Left kidney (tissue), 1 donor: ENCODE measurements at regions not wholly inside any gene's neighbourhood (a gene's known extent, or its start where the extent isn't known, plus 50 kb on each side); places are given as distances from the start of the nearest gene placed in this dataset.
A peak's percentile ranks its signal among the peaks of the same experiment; 100 is the strongest.
"Not testable (repeated sequence)": the region's sequence is repeated elsewhere in the genome, so short reads cannot be mapped to it uniquely, and the experiment has no call there.

Source experiments
- DNase-seq: peaks from one replicate; pipeline ENCODE4 v3.0.0-alpha.2; 2013

DNA sequence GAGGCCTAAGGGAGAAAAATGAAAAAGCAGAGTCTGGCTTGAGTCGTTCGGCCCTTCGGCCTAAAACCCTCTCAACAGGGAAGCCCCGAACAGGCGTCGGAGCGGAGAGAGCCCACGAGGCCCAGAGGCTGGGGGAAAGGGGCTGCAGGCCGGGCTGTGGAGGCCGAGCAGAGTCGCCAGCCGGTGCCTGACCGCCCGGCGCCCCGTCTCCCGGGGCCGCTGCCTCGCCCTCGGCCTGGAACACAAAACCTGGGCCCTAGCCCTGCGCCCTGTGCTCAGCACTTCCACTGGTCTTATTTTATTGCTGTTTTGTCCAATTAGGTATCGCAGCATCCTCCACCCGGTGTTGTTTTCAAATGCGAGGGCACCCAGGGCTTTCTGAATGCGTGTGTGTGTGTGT, 110.1 kb upstream of the FOXD4L5 start:
- DNase-seq: not testable (repeated sequence)

DNA sequence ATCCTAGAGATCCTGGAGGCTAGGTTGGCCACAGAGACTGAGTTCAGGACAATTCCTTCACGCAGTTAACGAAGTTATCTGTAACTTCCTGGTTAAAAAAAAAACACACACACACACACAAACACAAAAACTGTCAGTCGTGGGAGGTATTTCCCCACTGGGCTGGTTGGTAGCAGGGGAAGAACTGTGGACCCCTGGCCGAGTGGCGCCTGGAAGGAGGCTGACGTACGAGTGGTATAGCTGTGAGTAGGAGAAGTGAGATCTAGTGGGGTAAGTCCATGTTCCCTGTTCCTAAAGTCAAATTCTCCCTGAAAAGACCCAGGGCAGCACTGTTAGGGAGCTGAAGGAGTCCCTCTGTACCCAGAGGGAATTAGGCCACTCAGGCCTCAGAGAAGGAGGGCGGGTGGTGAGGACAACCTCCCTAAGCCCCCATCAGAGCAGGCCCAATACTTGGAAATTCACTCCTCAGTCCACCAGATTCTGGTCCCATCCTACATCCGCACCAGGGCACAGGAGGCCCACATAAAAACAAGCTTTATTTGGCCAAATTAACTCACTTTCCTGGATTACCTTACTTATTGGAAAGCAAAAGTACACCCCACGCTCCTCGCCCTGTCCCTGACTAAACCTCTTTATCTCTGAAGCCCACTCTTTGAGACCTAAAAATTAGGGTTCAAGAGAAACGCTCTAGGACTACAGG, 108.3 kb upstream of the FOXD4L5 start:
- DNase-seq: not testable (repeated sequence)

DNA sequence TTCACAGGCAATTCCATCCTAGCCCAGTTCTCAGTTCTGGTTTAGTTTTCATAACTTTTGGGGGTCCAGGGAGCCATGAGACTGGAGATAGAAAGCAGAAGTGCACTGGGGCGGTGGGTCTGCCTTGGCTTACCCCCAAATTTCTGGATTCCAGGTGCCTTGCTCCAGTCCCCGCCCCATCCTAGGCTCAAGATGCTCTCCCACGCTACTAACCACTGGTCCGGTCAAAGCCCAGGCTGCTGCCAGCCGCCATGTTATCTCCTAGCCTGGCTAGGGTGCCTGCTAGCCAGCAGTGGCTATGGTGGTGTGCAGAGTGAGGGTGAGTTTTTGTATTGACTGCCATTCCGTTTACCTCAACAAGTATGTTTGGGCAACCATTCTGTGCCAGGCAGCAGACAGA, 107.6 kb upstream of the FOXD4L5 start:
- not testable (repeated sequence) for DNase-seq

DNA sequence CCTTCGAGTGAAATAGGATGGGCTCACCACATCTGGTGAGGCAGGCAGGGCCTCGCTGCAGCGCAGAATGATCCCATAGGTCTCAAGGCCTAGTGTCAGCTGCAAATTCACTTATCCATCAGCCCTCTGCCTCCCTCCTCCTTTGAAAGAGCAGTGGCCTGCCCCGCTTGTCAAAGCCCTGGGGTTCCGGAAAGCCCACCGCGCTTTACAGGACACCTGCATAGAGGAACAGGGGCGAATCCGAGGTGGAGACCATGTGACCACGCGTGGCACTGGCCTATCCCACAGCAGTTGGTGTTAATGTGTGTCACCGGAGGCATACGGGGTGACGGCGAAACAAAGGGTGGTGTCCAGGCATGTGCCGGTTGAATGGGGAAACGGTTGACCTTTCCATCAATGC, 104.7 kb upstream of the FOXD4L5 start:
- DNase-seq: not testable (repeated sequence)

DNA sequence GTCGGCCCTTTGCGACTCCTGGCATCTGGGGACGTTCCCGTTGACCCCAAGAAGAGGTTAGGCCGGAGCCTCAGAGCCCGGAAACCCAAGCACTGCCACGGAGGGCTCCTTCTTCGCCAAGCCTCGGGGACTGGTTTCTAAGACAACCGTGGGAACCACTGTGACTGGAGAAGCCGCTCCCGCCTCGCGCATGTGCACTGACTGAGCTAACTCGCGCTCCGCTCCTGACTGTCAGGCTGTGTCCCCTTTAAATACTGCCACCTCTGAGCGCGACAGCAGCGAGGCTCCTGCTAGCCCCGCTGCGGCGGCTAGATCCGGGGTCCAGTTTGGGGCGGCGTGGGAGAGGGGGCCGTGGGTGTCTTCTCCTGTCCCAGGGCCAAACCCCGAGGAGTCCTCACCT, 104.2 kb upstream of the FOXD4L5 start:
- not testable (repeated sequence) for DNase-seq

DNA sequence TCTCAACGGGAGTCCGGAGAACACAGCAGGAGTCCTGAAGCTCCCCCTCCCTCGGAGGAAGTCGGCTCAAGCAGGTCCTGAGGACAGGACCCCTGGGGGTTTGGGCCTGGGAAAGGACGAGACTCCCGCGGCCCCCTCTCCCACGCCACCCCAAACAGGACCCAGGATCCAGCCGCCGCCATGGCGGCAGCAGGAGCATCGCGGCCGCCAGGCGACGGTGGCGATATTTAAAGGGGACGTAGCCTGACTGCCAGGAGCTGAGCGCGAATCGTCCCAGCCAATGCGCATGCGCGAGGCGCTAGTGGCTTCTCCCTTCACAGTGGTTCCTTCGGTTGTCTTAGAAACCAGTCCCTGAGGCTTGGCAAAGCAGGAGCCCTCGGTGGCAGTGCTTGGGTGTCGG, 101.7 kb upstream of the FOXD4L5 start:
- peak; percentile 70 for DNase-seq

DNA sequence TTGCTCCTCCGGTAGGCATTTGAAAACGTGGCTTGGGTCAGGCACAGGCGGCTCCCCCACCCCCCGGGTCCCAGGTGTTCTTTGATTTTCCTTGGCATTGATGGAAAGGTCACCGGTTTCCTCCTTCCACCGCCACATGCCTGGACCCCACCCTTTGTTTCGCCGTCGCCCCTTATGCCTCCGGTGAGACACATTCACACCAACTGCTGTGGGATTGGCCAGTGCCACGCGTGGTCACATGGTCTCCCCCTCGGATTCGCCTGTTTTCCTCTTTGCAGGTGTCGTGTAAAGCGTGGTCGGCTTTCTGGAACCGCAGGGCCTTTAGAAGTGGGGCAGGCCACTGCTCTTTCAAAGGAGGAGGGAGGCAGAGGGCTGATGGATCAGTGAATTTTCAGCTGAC, 101.2 kb upstream of the FOXD4L5 start:
- DNase-seq: not testable (repeated sequence)

DNA sequence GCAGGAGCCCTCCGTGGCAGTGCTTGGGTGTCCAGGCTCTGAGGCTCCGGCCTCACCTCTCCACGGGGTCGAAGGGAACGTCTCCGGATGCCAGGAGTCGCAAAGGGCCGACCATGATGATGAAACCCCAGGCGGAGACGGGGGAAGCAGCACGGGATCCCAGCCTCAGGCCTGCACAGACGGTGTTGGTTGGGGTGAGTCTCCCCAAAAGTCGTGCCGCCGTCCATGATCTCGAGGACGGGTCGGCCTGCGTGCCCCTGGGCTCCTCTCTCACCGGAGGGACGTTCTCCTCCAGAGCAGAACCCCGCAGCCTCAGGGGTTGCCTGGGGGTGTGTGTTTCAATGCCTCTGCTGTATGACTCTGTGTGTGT, 100.6 kb upstream of the FOXD4L5 start:
- DNase-seq: not testable (repeated sequence)

DNA sequence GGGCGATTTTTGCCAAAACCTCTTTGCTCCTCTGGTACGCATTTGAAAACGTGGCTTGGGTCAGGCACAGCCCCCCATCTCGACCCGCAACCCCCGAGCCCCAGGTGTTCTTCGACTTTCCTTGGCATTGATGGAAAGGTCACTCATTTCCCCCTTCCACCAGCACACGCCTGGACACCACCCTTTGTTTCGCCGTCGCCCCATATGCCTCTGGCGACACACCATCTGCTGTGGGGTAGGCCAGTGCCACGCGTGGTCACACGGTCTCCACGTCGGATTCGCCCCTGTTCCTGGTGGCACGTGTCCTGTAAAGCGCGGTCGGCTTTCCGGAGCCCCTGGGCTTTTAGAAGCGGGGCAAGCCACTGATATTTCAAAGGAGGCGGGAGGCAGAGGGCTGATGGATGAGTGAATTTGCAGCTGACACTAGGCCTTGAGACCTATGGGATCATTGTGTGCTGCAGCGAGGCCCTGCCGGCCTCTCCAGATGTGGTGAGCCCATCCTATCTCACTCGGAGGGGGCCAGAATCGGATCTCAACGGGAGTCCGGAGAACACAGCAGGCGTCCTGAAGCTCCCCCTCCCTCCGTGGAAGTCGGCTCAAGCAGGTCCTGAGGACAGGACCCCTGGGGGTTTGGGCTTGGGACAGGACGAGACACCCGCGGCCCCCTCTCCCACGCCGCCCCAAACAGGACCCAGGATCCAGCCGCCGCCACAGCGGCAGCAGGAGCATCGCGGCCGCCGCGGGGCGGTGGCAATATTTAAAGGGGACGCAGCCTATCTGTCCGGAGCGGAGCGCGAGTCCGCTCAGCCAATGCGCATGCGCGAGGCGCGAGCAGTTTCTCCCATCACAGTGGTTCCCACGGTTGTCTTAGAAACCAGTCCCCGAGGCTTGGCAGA, 100.0 kb upstream of the FOXD4L5 start:
- DNase-seq: not testable (repeated sequence)

DNA sequence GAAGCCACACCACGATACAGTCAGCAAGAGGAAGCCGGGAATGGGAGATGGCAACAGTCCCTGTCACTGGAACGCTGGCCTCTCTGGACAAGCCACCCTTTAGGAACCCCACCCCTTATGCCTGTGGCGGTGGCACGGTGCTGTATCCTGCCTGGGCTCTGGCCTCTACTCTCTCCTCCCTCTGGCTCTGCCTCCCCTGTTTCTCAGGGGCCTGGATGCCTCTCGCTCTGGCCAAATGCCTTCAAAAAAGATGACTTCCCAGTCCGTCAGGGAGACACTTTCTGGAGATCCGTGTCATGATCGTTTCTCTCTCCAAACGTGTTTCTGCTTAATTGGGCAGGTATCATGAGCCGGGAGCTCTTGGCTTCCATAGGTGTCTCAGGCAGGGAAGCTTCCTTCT, 99.1 kb upstream of the FOXD4L5 start:
- not testable (repeated sequence) for DNase-seq

DNA sequence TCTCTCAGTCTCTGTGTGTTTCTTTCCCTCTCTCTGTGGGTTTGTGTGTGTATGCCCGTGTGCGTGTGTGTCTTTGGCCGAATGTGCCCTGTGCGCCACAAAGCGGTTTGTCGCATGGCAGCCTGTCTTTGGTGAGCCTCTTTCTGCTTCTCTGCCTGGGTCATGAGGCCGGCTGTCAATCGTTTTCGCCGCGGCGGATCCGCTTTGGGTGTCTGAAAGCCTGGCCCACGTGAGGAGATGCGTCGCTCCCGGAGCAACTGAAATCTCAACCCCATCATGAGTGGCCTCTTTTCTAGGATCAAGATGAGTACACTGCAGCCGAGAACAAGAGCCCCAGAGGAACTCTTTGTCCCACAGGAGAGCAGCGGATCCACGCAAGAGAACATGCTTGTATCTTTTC, 98.6 kb upstream of the FOXD4L5 start:
- DNase-seq: not testable (repeated sequence)

DNA sequence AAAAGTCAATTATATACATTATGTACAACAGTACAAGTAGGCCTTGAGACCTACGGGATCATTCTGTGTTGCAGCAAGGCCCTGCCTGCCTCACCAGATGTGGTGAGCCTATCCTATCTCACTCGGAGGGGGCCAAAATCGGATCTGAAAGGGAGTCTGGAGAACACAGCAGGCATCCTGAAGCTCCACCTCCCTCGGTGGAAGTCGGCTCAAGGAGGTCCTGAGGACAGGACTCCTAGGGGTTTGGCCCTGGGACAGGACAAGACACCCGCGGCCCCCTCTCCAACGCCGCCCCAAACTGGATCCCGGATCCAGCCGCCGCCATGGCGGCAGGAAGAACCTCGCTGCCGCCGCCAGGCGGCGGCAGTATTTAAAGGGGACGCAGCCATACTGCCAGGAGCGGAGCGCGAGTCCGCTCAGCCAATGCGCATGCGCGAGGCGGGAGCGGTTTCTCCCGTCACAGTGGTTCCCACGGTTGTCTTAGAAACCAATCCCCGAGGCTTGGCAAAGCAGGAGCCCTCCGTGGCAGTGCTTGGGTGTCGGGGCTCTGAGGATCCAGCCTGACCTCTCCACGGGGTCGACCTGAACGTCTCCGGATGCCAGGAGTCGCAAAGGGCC, 97.8 kb upstream of the FOXD4L5 start:
- not testable (repeated sequence) for DNase-seq
